DND-41 (cell line): ENCODE measurements at regions not wholly inside any gene's neighbourhood (a gene's known extent, or its start where the extent isn't known, plus 50 kb on each side); places are given as distances from the start of the nearest gene placed in this dataset.

Experiments
- ATAC-seq: fragments of 200-7000 bp; cut with Tn5 transposase; 3 replicates; pipeline ENCODE4 v1.9.1; 2021; ENCODE audit warnings: low read depth; ENCODE audit not compliant: insufficient read depth
- DNase-seq: peaks from one replicate; pipeline ENCODE4 v3.0.0-alpha.2; 2020
- H2AFZ ChIP-seq: 2 replicates; pipeline ENCODE4 v1.6.0; 2012; ENCODE audit warnings: low read depth, low read length
- H3K27ac ChIP-seq: 2 replicates; pipeline ENCODE4 v1.5.1; 2012; ENCODE audit warnings: low read length, inconsistent platforms
- H3K27me3 ChIP-seq: fragments of 200-600 bp; sonication (generic); 2 replicates; pipeline ENCODE4 v1.6.0; 2012; ENCODE audit warnings: low read length, mild to moderate bottlenecking, inconsistent platforms; ENCODE audit not compliant: insufficient read depth, poor library complexity
- H3K36me3 ChIP-seq: 2 replicates; pipeline ENCODE4 v1.5.1; 2012; ENCODE audit warnings: low read length, inconsistent platforms; ENCODE audit not compliant: insufficient read depth
- H3K4me1 ChIP-seq: 2 replicates; pipeline ENCODE4 v1.5.1; 2012; ENCODE audit warnings: mild to moderate bottlenecking, low read length; ENCODE audit not compliant: insufficient read depth
- H3K4me2 ChIP-seq: 2 replicates; pipeline ENCODE4 v1.6.0; 2012; ENCODE audit warnings: mild to moderate bottlenecking, moderate library complexity, low read length, inconsistent platforms; ENCODE audit not compliant: insufficient read depth
- H3K4me3 ChIP-seq, 2 experiments: fragments of 200-600 bp in 1 of 2; shearing (Covaris generic) in 1 of 2; 2 replicates each; pipeline ENCODE4 v1.5.1; 2012 to 2016; ENCODE audit warnings: inconsistent platforms in 2 of 2, low read length in 2 of 2, mild to moderate bottlenecking in 2 of 2, low read depth in 1 of 2, moderate library complexity in 1 of 2
- H3K79me2 ChIP-seq: 2 replicates; pipeline ENCODE4 v1.6.0; 2012; ENCODE audit warnings: low read length, inconsistent platforms; ENCODE audit not compliant: insufficient read depth
- H3K9ac ChIP-seq: 2 replicates; pipeline ENCODE4 v1.6.0; 2012; ENCODE audit warnings: low read depth, mild to moderate bottlenecking, inconsistent platforms, low read length, moderate library complexity
- H3K9me3 ChIP-seq: 2 replicates; pipeline ENCODE4 v1.5.1; 2012; ENCODE audit warnings: low read length, moderate library complexity, mild to moderate bottlenecking, inconsistent platforms; ENCODE audit not compliant: insufficient read depth, severe bottlenecking
- H4K20me1 ChIP-seq: 2 replicates; pipeline ENCODE4 v1.6.0; 2012; ENCODE audit warnings: low read length; ENCODE audit not compliant: insufficient read depth
- EZH2 ChIP-seq: IDR thresholded peaks from 3 replicates; pipeline ENCODE4 v1.6.1; 2012; ENCODE audit warnings: borderline replicate concordance, low read depth, mild to moderate bottlenecking, moderate library complexity, low read length, inconsistent platforms; ENCODE audit not compliant: severe bottlenecking
- TF ChIP-seq, protein P1 (sequence below): IDR thresholded peaks from 2 replicates; pipeline ENCODE4 v1.5.1; 2012; ENCODE audit warnings: borderline replicate concordance, low read length, moderate library complexity, mild to moderate bottlenecking; ENCODE audit not compliant: poor library complexity, severe bottlenecking; ENCODE audit errors: extremely low read depth

DNA sequence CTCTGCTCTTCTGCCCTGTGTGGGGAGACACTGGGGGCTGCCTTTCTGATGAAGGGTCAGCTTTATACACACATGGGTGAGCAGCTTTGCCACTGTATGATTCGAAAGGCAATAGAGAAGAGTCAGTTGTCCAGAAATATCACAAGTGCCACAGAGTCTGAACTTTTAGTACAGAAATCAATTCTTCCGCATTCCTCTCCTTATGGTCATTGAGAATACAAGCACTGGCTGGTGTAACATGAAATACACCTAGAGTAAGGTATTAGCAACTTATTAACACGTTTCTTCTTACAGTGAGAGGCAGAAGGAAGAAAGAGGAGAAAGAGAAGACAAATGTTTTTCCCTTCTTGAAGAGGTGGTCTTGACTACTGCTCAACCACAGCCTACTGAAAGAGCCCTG lies 579.2 kb downstream of the ZEB2 start:
- H3K79me2 ChIP-seq, result no peaks in the 10 kb centered on the region
- no peak overlapping the region for H2AFZ ChIP-seq
- no peaks in the 10 kb centered on the region for H3K4me1 ChIP-seq
- no peak overlapping the region for H3K4me2 ChIP-seq
- H4K20me1 ChIP-seq, result no peaks in the 10 kb centered on the region
- TF ChIP-seq, protein P1, sequence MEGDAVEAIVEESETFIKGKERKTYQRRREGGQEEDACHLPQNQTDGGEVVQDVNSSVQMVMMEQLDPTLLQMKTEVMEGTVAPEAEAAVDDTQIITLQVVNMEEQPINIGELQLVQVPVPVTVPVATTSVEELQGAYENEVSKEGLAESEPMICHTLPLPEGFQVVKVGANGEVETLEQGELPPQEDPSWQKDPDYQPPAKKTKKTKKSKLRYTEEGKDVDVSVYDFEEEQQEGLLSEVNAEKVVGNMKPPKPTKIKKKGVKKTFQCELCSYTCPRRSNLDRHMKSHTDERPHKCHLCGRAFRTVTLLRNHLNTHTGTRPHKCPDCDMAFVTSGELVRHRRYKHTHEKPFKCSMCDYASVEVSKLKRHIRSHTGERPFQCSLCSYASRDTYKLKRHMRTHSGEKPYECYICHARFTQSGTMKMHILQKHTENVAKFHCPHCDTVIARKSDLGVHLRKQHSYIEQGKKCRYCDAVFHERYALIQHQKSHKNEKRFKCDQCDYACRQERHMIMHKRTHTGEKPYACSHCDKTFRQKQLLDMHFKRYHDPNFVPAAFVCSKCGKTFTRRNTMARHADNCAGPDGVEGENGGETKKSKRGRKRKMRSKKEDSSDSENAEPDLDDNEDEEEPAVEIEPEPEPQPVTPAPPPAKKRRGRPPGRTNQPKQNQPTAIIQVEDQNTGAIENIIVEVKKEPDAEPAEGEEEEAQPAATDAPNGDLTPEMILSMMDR, result no peak
- TF ChIP-seq EZH2, result no peak
- no peak for ATAC-seq
- no peaks in the 10 kb centered on the region for H3K36me3 ChIP-seq
- no peaks in the 10 kb centered on the region for H3K9me3 ChIP-seq
- no peak for DNase-seq
- no peak overlapping the region for H3K4me3 ChIP-seq
- no peaks in the 10 kb centered on the region for H3K27me3 ChIP-seq
- no peak overlapping the region for H3K27ac ChIP-seq
- no peak overlapping the region for H3K9ac ChIP-seq

DNA sequence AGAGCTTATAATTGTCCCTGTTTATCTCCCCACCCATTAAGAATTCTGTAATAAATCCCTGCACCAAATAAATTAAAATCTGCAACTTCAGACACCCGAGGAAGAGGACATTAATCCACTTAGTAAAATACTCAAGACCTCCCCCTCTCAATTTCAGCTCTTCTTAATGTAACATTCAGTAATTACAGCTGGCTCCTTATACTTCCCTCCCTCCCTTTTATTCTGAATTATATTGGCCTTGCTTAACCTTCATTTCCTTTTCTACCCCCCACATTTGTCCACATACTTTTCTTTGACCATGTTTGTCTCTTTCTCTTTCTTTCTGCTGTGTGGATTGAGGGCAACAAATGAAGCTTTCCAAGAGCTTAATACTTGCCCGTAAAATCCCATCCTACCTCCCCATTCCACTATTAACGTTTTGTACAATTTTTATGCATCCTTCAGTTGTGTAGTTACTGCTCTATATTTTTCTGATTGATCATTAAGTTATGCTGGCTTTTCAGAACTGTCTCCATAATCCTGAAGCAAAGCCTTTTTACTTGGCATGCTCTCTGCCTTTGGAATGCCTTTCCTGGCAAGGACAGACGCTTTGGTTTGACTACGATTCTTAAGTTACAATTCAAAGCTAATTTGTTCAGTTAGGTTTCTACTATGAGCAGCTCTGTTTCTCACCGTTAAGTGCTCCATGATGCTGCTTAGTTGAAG lies 580.1 kb downstream of the ZEB2 start:
- Histone ChIP-seq H3K27ac (no peak overlapping the region), H4K20me1 (no peaks in the 10 kb centered on the region), H3K9ac (no peak overlapping the region), H3K9me3 (no peaks in the 10 kb centered on the region), H3K4me1 (no peaks in the 10 kb centered on the region), H3K4me3 (no peak overlapping the region), H3K27me3 (no peaks in the 10 kb centered on the region), H3K79me2 (no peaks in the 10 kb centered on the region), H3K36me3 (no peaks in the 10 kb centered on the region), H2AFZ (no peak overlapping the region), H3K4me2 (no peak overlapping the region)
- no peak for DNase-seq
- ATAC-seq, result no peak
- TF ChIP-seq, protein P1, result no peak
- no peak for TF ChIP-seq EZH2

DNA sequence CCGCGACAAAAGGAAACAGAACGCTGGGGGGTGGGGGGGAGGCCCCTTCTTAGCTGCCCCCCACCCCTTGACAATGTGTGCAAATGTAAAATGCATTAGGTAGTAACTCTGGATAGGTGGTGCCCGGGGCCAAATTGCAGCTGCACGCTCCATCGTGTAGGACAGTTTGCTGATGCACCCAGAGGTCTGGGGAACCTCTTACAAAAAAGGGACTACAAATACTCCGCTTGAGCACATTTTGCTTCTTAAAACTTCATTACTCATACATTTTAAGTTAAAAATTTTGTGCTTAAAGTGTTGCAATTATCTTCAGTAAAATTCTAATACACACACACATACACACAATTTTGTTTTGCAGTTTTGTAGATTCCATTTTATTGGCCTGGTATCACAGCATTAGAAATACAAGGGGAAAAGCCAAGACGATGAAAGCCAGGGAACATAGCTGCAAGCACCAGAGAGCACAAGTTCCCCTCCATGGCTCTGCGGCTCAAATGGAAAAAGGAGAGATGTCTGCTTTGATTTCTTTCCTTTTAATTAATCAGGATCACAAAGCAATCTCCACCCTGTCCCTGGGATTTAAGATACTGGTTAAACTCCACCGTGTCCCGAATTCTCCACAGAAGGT lies 582.1 kb downstream of the ZEB2 start:
- Histone ChIP-seq H3K4me3 (no peak overlapping the region), H4K20me1 (no peaks in the 10 kb centered on the region), H3K36me3 (no peaks in the 10 kb centered on the region), H3K27me3 (no peaks in the 10 kb centered on the region), H3K9ac (no peak overlapping the region), H3K9me3 (no peaks in the 10 kb centered on the region), H3K27ac (no peak overlapping the region), H3K4me2 (no peak overlapping the region), H2AFZ (no peak overlapping the region), H3K79me2 (no peaks in the 10 kb centered on the region), H3K4me1 (no peaks in the 10 kb centered on the region)
- ATAC-seq (no peak), DNase-seq (no peak)
- no peak for TF ChIP-seq EZH2
- TF ChIP-seq, protein P1, result no peak
